ENCODE measurements at regions not wholly inside any gene's neighbourhood (a gene's known extent, or its start where the extent isn't known, plus 50 kb on each side); places are given as distances from the start of the nearest gene placed in this dataset.

GRCh38 chr3:39757307-39757706, 52.1 kb upstream of the MYRIP start:
- TF ChIP-seq, protein P1, sequence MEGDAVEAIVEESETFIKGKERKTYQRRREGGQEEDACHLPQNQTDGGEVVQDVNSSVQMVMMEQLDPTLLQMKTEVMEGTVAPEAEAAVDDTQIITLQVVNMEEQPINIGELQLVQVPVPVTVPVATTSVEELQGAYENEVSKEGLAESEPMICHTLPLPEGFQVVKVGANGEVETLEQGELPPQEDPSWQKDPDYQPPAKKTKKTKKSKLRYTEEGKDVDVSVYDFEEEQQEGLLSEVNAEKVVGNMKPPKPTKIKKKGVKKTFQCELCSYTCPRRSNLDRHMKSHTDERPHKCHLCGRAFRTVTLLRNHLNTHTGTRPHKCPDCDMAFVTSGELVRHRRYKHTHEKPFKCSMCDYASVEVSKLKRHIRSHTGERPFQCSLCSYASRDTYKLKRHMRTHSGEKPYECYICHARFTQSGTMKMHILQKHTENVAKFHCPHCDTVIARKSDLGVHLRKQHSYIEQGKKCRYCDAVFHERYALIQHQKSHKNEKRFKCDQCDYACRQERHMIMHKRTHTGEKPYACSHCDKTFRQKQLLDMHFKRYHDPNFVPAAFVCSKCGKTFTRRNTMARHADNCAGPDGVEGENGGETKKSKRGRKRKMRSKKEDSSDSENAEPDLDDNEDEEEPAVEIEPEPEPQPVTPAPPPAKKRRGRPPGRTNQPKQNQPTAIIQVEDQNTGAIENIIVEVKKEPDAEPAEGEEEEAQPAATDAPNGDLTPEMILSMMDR (conservative IDR thresholded peaks at IDR 0.05; ENCODE audit: low read depth, low read length), result no peak
- no peak overlapping the region for H3K4me3 ChIP-seq (ENCODE audit: low read length)
- DNase-seq (ENCODE audit: low read depth), result no peak
